ENCODE measurements at regions not wholly inside any gene's neighbourhood (a gene's known extent, or its start where the extent isn't known, plus 50 kb on each side); places are given as distances from the start of the nearest gene placed in this dataset.

DNA sequence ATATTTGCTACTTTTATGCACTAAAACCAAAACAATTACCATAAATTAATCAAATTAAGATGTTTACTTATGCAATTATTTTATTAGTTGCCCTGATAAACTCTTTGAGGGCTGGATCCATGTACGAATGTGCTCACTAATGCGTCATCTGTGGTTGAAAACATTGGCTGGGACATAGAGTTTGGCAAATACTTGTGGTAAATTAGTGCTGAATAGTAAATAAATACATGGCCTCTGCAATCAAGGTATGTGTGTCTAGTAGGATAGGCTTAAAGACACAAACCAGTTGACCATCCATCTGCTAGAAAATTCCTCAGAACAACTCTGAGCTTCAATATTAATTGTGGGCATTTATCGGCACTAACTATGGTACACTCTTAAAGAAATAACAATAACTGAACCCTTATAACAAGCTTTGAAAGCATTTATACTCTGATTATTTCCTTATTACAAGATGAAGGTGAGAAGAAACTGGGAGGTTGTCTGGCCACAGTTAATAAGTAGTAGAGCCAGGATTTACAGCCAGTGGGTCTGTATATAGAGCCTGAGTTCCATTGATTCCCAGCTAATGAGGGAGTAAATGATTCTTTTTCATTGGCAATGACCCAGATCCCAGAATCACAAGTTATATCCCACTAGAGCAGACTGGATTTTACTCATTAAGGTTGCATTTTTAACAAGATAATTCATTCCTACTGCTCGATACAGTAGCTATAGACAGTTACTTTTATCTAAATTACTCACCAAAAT, 169.5 kb upstream of the CNTN6 start:
- DNase-seq (ENCODE audit: low read depth in 2 of 2) = no peak

DNA sequence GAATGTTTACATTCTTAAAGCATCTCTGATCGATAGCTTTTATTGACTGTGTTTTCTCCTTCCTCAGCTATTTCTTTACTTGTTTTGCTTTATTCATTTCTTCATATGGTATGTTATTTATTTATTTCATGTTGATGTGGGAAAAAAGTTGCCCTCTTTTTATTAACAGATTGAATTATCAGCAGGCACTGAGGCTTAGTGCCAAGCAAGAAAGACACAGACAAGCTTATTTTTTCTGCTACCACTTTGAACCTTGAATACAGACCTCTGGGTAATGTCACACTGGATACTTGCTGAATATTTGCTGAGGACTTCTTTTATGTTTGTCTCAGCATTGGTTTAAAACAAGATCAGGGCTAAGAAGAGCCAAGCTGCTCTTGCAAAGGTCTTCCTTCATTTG, 162.0 kb upstream of the CNTN6 start:
- no peak for DNase-seq (ENCODE audit: low read depth in 2 of 2)

DNA sequence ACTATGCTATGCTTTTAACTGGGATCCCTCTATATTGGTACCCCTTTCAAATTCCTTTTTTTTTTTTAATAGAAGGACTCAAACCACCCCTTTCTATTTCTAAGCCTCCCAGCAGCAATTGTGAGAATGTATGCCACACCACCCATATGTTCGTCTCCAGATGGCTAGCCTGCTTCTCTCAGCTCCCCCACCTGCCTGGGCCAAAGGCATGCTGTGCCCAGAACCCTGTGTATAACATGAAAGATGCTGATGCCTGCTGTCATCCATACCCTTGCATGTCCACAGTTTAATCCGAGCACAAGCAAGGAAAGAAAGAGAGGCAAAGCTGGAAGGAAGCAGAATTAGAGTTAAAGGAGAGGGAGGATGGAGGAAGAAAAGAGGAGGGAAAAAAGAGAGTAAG, 159.5 kb upstream of the CNTN6 start:
- no peak for DNase-seq (ENCODE audit: low read depth in 2 of 2)

DNA sequence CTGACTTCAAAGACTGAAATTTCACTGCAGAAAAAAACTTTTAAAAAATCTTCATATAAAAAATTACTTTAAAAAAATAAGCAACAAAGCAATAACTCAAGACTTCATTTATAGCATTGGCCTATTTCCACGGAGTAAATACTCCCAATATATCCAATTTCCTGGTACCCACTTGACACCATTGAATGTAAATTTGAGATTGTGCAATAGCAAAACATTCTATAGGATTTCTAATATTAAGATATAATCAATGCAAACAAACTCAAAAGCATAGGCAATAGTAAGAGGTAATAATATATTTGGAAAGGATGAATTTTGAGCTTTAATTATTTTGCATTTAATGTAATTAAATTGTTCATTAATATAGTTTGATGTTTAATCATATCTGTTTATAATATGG, 148.0 kb upstream of the CNTN6 start:
- no peak for DNase-seq (ENCODE audit: low read depth in 2 of 2)

DNA sequence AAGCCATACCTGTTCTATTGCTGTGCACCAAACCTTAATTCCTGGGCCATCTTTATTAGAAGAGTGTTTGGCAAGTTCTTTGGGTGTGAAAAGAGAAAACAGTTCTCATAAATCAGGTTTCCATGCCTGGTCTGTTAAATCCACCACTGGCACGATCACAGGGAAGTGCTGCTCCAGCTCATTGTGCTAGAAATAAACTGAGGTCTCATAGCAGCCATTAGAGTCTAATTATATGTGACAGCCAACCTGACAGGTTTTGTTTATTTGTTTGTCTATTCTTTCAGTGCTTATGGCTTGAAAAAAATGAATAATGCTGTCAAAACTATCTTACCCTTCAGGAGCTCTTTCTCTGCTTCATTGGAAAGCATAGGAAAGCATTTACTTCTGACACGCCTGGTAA, 147.1 kb upstream of the CNTN6 start:
- no peak for DNase-seq (ENCODE audit: low read depth in 2 of 2)

DNA sequence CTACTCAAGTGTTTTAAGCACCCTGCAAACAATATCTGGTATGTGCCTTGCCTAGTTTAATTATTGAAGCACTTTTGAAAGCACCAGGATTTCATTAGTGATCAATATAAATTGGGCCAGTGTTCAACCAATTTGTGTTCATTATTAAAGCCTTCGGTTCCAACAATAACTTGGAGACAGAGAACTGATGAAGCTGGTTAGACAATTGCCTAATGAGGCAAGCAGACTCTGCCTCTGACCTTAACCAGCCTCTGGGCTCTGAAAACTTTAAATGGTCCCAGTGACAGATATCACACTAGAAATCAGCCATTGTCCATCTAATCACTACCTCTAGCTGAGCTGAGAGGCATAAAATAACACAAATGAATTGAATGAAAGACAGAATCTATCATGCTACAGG, 139.9 kb upstream of the CNTN6 start:
- no peak for DNase-seq (ENCODE audit: low read depth in 2 of 2)

DNA sequence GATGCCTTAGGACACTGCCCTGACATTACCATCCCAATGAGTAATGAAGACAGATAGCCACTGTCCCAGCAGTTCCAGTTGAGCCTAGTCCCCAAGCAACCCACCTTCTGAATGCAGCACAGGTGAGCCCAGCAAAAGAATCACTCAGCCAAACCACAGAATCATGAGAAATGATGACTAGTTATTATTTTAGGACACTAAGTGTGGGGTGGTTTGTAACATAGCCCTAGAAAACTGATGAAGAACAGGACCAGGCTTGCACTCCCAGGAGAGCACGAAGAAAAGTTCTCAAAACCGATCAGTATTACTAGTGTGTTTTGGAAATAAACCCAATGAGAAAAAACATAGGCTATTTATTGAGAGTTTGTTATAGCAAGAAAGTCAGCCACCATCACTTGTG, 129.6 kb upstream of the CNTN6 start:
- DNase-seq (ENCODE audit: low read depth in 2 of 2) = no peak

DNA sequence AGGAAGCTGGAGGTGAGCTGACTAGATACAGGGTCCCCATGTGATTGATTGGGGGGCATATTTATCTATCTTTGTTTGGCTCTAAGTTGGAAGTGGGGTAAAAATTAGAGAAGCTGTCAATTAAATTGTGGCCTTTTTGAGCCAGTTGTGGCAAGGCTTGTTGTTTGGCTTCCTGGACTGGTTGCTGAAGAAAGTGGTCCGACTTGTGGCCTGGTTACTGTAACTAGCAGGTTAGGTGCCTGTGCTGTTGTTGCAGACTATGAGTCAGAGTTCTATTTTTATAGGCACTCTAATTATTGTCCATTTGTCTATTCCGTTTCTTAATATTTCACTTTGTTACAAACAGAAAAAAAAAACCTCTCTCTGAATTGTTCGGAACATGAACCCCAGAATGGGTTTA, 129.1 kb upstream of the CNTN6 start:
- DNase-seq (ENCODE audit: low read depth in 2 of 2) = no peak

DNA sequence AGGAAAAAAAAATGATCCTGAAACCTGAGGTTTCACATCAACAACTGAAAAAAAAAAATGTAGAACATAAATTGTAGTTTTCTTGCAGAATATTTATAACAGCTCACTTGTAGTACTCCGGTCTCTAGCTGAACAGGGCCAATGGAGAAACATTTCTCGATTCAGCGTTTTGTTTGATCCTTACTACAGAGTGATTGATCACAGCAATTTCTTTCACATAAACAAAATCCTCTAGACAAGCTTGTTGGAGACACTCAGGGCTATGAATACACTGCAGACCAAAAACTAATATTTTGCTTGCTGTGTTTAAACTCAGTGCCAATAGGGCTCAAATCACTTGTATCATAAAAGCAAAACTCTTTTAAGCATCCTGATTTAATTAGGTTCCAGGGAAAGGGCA, 127.0 kb upstream of the CNTN6 start:
- DNase-seq (ENCODE audit: low read depth in 2 of 2) = no peak

DNA sequence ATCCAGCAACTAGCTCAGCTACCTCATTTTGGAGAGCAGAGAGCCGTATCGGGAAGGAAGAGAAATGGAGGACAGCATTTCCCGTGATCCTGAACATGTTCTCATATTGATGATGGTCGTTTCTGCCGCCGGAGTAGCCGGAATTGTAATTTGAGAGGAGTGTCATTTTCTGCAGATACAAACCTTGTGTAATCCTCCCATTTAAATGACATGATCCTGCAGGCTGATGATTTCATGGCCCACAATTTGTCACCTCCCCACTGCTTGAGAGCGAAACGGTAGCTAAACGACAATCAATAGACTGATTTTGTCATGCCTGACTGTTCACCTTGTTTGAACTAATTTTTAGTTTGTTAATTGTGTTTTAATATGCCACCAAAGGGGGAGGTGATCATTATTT, 126.5 kb upstream of the CNTN6 start:
- no peak for DNase-seq (ENCODE audit: low read depth in 2 of 2)

DNA sequence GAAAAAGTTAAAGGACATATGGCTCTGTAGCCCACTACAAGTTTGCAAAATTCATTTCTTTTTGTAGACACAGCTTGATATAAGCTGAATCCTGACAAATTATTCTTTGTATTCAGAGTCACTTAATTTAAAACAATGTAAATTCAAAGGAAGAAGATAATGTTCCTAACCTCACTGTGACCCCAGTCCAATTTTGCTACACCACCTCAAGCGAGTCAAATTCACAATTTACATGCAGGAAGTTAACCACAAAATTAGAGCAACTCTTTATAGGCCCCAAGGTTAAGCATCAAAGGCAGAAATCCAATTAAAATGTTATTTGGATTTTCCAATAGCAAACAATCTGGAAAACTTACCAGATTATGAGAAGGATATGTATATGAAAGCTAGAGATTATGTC, 119.5 kb upstream of the CNTN6 start:
- DNase-seq (ENCODE audit: low read depth in 2 of 2) = no peak

DNA sequence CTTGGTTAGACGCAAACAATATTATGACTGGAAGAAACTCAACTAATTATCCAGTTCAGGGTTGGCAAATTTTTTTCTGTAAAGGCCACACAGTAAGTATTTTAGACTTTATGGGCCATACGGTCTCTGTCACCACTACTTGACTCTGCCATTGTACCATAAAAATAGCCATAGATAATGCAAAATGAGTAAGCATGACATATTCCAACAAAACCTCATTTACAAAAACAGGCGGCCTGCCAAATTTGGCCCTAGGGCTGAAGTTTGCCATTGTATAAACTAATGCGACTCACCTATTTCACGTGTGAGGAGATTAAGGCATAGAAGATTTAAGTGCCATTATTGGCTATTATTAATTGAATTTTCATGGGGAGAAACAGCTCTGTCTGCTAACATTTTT, 116.8 kb upstream of the CNTN6 start:
- no peak for DNase-seq (ENCODE audit: low read depth in 2 of 2)

DNA sequence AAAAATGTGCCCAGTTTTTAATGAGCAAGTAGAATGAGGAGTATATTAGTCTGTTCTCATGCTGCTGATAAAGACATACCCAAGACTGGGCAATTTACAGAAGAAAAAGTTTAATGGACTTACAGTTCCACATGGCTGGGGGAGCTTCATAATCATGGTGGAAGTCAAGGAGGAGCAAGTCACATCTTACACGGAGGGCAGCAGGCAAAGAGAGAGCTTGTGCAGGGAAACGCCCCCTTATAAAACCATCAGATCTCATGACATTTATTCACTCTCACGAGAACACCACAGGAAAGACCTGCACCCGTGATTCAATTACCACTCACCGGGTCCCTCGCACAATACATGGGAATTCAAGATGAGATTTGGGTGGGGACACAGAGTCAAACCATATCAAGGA, 111.7 kb upstream of the CNTN6 start:
- no peak for DNase-seq (ENCODE audit: low read depth in 2 of 2)

DNA sequence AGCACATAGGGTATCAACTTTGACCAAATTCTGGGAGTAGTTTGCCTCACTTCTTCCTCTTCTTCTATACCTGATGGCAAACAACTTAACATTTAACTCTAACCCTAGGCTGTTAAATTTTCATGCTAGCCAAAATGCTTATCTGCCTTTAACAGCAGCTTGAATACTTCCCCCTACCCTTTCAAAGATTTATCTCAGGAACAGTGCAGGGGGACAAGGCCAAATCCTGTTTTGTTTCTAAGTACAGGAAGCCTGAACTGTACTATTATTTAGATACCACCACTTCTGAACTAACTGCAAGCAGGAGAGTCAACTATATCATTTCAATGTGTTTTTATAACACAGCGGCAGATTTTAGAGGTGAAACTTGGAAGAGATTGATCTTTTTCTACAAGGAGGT, 104.0 kb upstream of the CNTN6 start:
- no peak for DNase-seq (ENCODE audit: low read depth in 2 of 2)

DNA sequence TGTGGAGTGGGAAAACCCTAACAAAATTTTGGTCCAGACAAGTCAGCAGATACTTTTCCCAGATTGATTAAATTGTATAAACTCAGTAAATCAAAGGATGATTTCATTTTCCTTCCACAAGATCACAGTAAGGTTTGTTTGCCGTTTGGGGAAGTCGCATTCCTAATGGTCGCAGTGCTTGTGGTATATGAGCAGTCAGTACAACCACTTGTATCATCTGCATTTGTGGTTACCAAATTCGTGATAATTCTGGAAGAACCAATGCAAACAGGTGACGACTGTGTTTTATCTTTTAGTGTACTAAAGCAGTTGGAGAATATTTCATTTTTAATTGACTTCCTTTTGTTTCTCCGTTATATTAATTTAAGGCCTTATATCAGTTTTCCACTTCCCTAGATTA, 100.0 kb upstream of the CNTN6 start:
- DNase-seq (ENCODE audit: low read depth in 2 of 2) = no peak

DNA sequence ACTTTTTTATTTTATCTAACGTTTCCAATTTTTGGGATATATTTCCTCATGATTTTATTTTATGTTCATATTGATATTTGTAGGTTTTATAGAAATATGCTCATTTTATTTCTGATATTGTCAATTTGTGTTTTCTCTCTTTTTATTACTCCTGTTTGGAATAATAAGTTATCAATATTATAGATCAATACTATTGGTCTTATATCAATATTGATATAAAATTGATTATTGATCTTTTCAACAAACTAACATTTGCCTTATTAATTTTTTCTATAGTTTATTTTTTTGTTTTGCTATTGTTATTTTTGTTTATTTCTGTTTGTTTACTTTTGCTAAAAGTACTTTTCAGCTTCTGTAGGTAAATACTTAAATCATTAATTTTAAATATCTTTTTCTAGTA, 90.8 kb upstream of the CNTN6 start:
- DNase-seq (ENCODE audit: low read depth in 2 of 2) = no peak

DNA sequence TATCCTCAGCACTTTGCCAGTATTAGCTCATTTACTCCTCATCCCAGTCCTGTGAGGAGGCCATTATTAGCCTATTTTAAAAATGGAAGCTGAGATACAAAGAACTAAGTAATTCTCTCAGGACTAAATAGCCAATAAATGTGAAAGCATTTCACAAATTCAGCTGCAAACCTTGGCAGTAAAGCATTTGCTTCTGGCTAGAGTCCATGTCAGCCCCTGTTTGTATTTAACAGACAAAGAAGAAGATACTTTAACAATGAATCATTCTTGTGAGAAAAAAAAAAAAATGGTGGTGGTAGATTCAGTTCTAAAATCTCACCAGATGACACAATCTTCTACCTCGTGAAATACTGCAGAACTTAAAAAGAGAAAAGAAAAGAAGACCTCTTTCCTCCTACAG, 85.0 kb upstream of the CNTN6 start:
- DNase-seq (ENCODE audit: low read depth in 2 of 2) = no peak

DNA sequence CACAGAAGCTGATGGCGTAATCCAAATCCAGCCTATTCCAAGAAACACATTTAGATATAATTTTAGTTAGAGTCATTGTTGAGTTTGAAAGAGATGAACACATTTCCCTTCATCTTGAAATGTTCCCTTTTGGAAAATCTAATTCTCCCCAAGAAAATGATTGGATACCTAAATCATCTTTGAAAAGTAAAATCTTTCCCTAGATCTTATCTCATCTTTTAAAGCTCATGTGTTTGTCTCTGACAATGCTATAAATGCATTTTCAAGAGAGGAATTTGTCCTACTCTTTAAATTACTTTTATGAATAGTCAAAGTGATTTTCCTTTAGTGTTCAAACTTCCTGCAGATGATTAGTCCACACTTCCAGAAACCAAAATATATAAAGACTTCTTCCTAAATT, 82.6 kb upstream of the CNTN6 start:
- no peak for DNase-seq (ENCODE audit: low read depth in 2 of 2)

DNA sequence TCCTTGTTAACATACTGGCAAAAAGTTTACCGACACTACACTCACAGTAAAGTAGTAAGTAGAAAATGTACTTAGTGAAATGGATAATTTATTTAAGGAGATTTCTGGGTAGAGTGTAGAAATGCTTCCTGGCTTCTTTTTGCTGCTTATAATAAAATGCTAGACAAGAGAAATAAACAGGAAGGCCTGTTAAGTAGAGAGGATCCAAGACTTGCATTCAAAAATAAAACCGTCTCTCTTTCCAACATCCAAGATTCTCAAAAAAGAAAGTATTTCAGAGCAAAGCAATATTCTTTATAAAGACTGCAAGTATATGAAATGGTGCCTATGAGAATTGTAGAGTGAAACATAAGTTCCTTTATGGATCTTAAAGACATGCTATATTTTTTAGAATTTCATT, 77.0 kb upstream of the CNTN6 start:
- DNase-seq (ENCODE audit: low read depth in 2 of 2) = no peak

DNA sequence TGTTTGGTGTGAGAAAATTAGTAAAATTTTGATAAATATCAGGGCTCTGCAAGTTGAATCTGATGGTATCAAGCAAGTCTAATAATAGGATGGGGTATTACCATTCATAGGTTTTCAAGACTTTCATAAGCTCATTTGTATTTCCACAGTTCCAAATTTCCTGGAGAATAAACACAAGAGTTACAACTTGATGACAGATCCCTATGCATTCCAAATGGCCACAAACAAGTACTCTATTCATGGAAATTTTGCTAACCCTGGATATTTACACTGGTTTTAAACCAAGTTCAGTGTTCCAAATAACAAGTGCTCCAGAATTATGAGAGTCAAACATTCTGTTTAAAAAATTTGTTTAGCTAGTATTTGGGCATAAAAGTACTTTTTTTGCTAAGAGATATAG, 75.0 kb upstream of the CNTN6 start:
- no peak for DNase-seq (ENCODE audit: low read depth in 2 of 2)

DNA sequence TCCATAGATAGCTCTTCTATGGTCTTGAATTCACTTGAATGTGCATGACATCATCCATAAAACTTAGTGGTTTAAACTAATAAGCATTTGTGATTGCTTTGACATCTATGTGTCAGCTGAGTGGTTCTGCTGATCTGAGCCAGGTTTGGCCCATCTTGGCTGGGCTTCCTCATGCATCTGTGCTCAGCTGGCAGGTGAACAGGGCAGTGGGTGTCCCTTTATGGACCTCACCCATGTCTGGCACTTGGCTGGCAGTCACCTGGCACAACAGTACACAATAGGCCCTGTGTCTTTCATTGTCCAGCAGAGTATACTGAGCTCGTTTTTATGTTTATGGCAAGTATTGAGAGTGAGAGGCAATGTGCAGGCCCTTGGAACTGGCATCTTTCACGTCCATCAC, 73.7 kb upstream of the CNTN6 start:
- DNase-seq (ENCODE audit: low read depth in 2 of 2) = no peak

DNA sequence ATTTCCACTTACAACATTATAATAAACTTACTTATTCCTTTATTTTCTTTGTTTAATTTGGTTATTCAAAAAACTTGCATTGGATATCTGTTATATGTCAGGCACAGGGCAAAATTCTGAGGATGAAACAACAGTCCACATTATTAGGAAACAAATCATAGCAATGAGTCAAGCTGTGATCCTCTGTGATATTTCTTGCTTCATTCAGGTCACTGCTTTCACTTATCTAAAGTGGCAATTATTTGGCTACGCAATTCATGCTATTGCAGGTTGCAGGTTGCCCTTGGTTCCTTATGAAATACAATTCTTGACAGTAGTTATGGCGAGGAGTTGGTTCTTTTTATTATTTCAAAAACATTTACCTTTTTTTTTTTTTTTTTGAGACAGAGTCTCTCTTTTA, 66.4 kb upstream of the CNTN6 start:
- no peak for DNase-seq (ENCODE audit: low read depth in 2 of 2)

DNA sequence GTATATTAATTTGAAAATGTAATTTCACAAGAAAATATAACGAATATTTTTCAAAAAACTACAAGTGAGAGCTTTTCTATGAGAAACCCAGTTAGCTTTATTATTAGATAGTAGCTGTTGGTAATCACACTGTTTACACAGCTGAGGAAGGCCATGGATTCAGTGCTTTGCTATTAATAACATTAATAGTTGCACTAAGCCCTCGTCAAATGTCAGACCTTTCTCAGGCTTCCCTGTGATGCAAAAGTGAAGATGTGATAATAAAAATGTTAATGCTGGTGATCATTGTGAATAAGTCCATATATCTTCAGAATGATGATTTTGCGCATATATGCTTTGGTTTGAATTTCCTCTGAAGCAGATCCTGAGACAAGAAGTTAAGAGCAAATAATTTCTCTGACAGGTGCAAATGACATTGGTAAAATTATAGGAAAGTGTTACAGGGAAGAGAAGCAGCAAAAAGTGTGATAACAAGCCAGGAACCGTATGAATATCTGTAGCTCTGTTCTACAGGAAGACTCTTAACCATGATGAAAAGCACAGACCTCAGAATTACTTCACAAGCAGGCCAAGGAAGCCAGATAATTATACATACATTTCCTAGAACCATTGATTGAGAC, 56.5 kb upstream of the CNTN6 start:
- DNase-seq (ENCODE audit: low read depth in 2 of 2) = no peak

DNA sequence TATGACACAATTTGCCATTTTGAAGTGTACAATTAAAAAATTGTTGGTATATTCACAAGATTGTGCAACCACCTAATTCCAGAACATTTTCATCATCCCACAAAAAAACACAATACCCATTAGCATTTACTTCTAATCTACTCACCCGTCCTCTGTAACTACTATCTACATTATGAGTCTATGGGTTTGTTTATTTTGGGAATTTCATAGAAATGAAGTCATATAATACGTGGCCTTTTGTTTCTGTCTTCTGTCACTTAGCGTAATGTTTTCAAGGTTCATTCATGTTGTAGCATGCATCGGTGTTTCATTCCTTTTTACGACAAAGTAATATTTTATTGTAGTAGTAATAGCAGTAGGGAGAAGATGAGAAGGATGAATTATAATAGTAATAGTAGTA, 55.2 kb upstream of the CNTN6 start:
- DNase-seq (ENCODE audit: low read depth in 2 of 2) = no peak

All from lung microvascular endothelial cell (primary cell).